Ishikawa (cell line): ENCODE measurements at regions not wholly inside any gene's neighbourhood (a gene's known extent, or its start where the extent isn't known, plus 50 kb on each side); places are given as distances from the start of the nearest gene placed in this dataset.

Source experiments
- CEBPB ChIP-seq: IDR thresholded peaks from 2 replicates; pipeline ENCODE4 v1.6.1; 2012
- EGR1 ChIP-seq: IDR thresholded peaks from 2 replicates; pipeline ENCODE4 v1.6.1; 2012
- EP300 ChIP-seq: IDR thresholded peaks from 2 replicates; pipeline ENCODE4 v1.6.1; 2012; ENCODE audit warnings: borderline replicate concordance
- FOXM1 ChIP-seq: IDR thresholded peaks from 2 replicates; pipeline ENCODE4 v1.6.1; 2012; ENCODE audit warnings: low read depth, borderline replicate concordance
- MAX ChIP-seq: IDR thresholded peaks from 2 replicates; pipeline ENCODE4 v1.6.1; 2012
- NFIC ChIP-seq: IDR thresholded peaks from 2 replicates; pipeline ENCODE4 v1.6.1; 2012
- RAD21 ChIP-seq: IDR thresholded peaks from 2 replicates; pipeline ENCODE4 v1.6.1; 2012; ENCODE audit warnings: low read depth
- REST ChIP-seq: IDR thresholded peaks from 2 replicates; pipeline ENCODE4 v1.6.1; 2012; ENCODE audit warnings: low read depth, mild to moderate bottlenecking
- TAF1 ChIP-seq: IDR thresholded peaks from 2 replicates; pipeline ENCODE4 v1.6.1; 2012; ENCODE audit warnings: low read depth, mild to moderate bottlenecking
- TEAD4 ChIP-seq: IDR thresholded peaks from 2 replicates; pipeline ENCODE4 v1.6.1; 2012

- no peak for TF ChIP-seq EGR1
- no peak for TF ChIP-seq NFIC
- no peak for TF ChIP-seq MAX
- no peak for TF ChIP-seq TAF1
- no peak for TF ChIP-seq FOXM1
- no peak for TF ChIP-seq CEBPB
- TF ChIP-seq EP300 = no peak
- no peak for TF ChIP-seq TEAD4
- no peak for TF ChIP-seq RAD21
- no peak for TF ChIP-seq REST
These were observed 1211.5 kb downstream of the PCDH17 start for GRCh38 chr13:58843071-58843470.
